ENCODE measurements at regions not wholly inside any gene's neighbourhood (a gene's known extent, or its start where the extent isn't known, plus 50 kb on each side); places are given as distances from the start of the nearest gene placed in this dataset.

GRCh38 chr18:76699923-76700322 is 122.4 kb upstream of the ZNF236 start:
- BruUV-seq (replicated peaks) = no TSS peak
- Histone ChIP-seq H3K9me2 (ENCODE audit: insufficient read depth, low read length) (no peaks in the 10 kb centered on the region), H3K79me2 (ENCODE audit: insufficient read depth, low read depth, low read length) (no peaks in the 10 kb centered on the region), H4K20me1 (ENCODE audit: insufficient read depth, low read length) (no peaks in the 10 kb centered on the region), H3K9me3 (ENCODE audit: low read length) (no peaks in the 10 kb centered on the region), H3K4me1 (ENCODE audit: insufficient read depth, low read length, poor library complexity, severe bottlenecking) (no peaks in the 10 kb centered on the region), H3K4me2 (ENCODE audit: low read length) (no peak overlapping the region), H3K4me3 (ENCODE audit: low read depth, low read length, poor library complexity, severe bottlenecking) (no peak overlapping the region), H2AFZ (ENCODE audit: low read length) (no peak overlapping the region), H3K27ac (ENCODE audit: low read depth, low read length, poor library complexity, severe bottlenecking) (no peak overlapping the region), H3K36me3 (ENCODE audit: insufficient read depth, low read length) (no peaks in the 10 kb centered on the region)
- ChIA-PET POLR2A (interaction anchor here (0.7 kb wide), 1 partner anchor 223 kb away, joined by 3 read pairs; no protein-coding TSS in a partner anchor), CTCF (ENCODE audit: unreplicated experiment) (no interaction called here)
- no peak for DNase-seq (ENCODE audit: low spot score)
- intact Hi-C loops (cut with micrococcal nuclease; ENCODE audit: unreplicated experiment) = no loop called here
- TF ChIP-seq, protein P1, sequence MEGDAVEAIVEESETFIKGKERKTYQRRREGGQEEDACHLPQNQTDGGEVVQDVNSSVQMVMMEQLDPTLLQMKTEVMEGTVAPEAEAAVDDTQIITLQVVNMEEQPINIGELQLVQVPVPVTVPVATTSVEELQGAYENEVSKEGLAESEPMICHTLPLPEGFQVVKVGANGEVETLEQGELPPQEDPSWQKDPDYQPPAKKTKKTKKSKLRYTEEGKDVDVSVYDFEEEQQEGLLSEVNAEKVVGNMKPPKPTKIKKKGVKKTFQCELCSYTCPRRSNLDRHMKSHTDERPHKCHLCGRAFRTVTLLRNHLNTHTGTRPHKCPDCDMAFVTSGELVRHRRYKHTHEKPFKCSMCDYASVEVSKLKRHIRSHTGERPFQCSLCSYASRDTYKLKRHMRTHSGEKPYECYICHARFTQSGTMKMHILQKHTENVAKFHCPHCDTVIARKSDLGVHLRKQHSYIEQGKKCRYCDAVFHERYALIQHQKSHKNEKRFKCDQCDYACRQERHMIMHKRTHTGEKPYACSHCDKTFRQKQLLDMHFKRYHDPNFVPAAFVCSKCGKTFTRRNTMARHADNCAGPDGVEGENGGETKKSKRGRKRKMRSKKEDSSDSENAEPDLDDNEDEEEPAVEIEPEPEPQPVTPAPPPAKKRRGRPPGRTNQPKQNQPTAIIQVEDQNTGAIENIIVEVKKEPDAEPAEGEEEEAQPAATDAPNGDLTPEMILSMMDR (conservative IDR thresholded peaks at IDR 0.05; ENCODE audit: low read length) = no peak
- TF ChIP-seq EZH2phosphoT487 (IDR thresholded peaks at IDR 0.05; ENCODE audit: borderline replicate concordance, low read depth, low read length) = no peak

DNA sequence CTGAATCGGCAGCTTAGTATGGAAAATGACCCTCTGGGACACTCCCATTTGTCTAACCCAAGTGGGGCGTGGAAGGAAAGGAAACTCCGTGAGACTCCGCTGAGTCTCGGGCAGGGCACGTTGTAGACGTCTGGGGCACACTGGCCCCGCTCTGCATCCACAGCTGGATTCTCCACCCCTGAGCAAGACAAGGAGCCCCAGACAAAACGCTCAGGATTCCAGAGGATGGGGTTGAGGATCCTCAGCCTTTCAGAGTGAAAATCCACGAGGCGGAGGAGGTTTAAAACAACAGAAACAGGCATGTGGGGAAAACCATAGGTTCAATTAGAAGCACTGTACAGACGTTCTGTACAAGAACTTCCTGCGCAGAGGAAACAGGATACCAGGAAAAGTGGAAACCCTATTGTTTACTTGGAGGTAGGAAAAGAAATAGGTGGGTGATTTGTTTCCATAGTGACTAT is 124.9 kb upstream of the ZNF236 start:
- Histone ChIP-seq H3K4me2 (ENCODE audit: low read length) (no peak overlapping the region), H3K4me1 (ENCODE audit: insufficient read depth, low read length, poor library complexity, severe bottlenecking) (no peaks in the 10 kb centered on the region), H3K9me2 (ENCODE audit: insufficient read depth, low read length) (no peaks in the 10 kb centered on the region), H2AFZ (ENCODE audit: low read length) (no peak overlapping the region), H3K9me3 (ENCODE audit: low read length) (no peaks in the 10 kb centered on the region), H3K36me3 (ENCODE audit: insufficient read depth, low read length) (no peaks in the 10 kb centered on the region), H4K20me1 (ENCODE audit: insufficient read depth, low read length) (no peaks in the 10 kb centered on the region), H3K79me2 (ENCODE audit: insufficient read depth, low read depth, low read length) (no peaks in the 10 kb centered on the region), H3K27ac (ENCODE audit: low read depth, low read length, poor library complexity, severe bottlenecking) (no peak overlapping the region), H3K4me3 (ENCODE audit: low read depth, low read length, poor library complexity, severe bottlenecking) (no peak overlapping the region)
- ChIA-PET POLR2A (no interaction called here), CTCF (ENCODE audit: unreplicated experiment) (no interaction called here)
- BruUV-seq (replicated peaks) = no TSS peak
- DNase-seq (ENCODE audit: low spot score) = no peak
- TF ChIP-seq, protein P1 (conservative IDR thresholded peaks at IDR 0.05; ENCODE audit: low read length) = no peak
- no peak for TF ChIP-seq EZH2phosphoT487 (IDR thresholded peaks at IDR 0.05; ENCODE audit: borderline replicate concordance, low read depth, low read length)
- intact Hi-C loops (cut with micrococcal nuclease; ENCODE audit: unreplicated experiment) = no loop called here

GRCh38 chr18:76691800-76692199 is 130.6 kb upstream of the ZNF236 start:
- H3K4me1 ChIP-seq (ENCODE audit: insufficient read depth, low read length, poor library complexity, severe bottlenecking) = no peaks in the 10 kb centered on the region
- H3K79me2 ChIP-seq (ENCODE audit: insufficient read depth, low read depth, low read length) = no peaks in the 10 kb centered on the region
- no peaks in the 10 kb centered on the region for H3K9me2 ChIP-seq (ENCODE audit: insufficient read depth, low read length)
- no peak overlapping the region for H2AFZ ChIP-seq (ENCODE audit: low read length)
- intact Hi-C loops (cut with micrococcal nuclease; ENCODE audit: unreplicated experiment) = no loop called here
- H3K9me3 ChIP-seq (ENCODE audit: low read length) = no peaks in the 10 kb centered on the region
- no peak overlapping the region for H3K27ac ChIP-seq (ENCODE audit: low read depth, low read length, poor library complexity, severe bottlenecking)
- H3K4me3 ChIP-seq (ENCODE audit: low read depth, low read length, poor library complexity, severe bottlenecking) = no peak overlapping the region
- ChIA-PET CTCF (ENCODE audit: unreplicated experiment) (no interaction called here), POLR2A (no interaction called here)
- H3K36me3 ChIP-seq (ENCODE audit: insufficient read depth, low read length) = no peaks in the 10 kb centered on the region
- TF ChIP-seq, protein P1 (conservative IDR thresholded peaks at IDR 0.05; ENCODE audit: low read length) = no peak
- no peak for TF ChIP-seq EZH2phosphoT487 (IDR thresholded peaks at IDR 0.05; ENCODE audit: borderline replicate concordance, low read depth, low read length)
- DNase-seq (ENCODE audit: low spot score) = no peak
- H3K4me2 ChIP-seq (ENCODE audit: low read length) = no peak overlapping the region
- no peaks in the 10 kb centered on the region for H4K20me1 ChIP-seq (ENCODE audit: insufficient read depth, low read length)
- BruUV-seq (replicated peaks) = no TSS peak

Data from OCI-LY7 (cell line).